ENCODE measurements at regions not wholly inside any gene's neighbourhood (a gene's known extent, or its start where the extent isn't known, plus 50 kb on each side); places are given as distances from the start of the nearest gene placed in this dataset.

DNA sequence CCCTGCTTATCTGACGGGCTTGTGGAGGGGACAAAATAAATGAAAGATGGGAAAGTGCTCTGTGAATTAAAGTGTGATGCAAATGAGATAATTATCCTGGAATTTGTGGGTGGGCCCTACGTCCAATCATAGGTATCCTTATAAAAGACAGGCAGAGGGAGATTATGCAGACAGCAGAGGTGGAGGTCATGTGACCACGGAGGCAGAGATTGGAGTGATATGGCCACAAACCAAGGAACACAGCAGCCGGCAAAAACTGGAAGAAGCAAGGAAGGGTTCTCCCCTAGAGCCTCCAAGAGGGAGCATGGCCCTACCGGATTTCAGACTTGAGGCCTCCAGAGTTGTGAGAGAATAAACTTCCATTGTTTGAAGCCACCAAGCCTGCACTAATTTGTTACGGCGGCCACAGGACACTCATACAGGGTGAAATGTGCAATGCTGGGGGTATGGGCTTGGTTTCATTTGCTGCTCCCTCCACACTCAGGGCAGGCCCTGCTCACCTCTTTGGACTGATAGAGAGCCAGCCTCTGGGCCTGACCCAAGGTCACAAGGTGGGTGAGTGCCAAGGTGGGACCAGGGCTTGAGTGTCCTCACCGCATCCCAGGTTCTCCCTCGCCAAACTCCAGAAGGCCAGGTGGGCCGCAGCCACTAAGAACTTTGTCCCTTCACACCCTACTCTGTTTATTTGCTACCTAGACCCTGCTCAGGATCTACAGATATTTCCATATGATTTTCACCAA, 149.6 kb upstream of the TNRC6C start:
- TF ChIP-seq, protein P1, sequence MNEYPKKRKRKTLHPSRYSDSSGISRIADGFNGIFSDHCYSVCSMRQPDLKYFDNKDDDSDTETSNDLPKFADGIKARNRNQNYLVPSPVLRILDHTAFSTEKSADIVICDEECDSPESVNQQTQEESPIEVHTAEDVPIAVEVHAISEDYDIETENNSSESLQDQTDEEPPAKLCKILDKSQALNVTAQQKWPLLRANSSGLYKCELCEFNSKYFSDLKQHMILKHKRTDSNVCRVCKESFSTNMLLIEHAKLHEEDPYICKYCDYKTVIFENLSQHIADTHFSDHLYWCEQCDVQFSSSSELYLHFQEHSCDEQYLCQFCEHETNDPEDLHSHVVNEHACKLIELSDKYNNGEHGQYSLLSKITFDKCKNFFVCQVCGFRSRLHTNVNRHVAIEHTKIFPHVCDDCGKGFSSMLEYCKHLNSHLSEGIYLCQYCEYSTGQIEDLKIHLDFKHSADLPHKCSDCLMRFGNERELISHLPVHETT (tag by site-specific recombination; IDR thresholded peaks at IDR 0.05) = no peak
- TF ChIP-seq, protein P2, sequence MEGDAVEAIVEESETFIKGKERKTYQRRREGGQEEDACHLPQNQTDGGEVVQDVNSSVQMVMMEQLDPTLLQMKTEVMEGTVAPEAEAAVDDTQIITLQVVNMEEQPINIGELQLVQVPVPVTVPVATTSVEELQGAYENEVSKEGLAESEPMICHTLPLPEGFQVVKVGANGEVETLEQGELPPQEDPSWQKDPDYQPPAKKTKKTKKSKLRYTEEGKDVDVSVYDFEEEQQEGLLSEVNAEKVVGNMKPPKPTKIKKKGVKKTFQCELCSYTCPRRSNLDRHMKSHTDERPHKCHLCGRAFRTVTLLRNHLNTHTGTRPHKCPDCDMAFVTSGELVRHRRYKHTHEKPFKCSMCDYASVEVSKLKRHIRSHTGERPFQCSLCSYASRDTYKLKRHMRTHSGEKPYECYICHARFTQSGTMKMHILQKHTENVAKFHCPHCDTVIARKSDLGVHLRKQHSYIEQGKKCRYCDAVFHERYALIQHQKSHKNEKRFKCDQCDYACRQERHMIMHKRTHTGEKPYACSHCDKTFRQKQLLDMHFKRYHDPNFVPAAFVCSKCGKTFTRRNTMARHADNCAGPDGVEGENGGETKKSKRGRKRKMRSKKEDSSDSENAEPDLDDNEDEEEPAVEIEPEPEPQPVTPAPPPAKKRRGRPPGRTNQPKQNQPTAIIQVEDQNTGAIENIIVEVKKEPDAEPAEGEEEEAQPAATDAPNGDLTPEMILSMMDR (tag by site-specific recombination; IDR thresholded peaks at IDR 0.05) = no peak
- TF ChIP-seq ZBTB7A (tag by site-specific recombination; IDR thresholded peaks at IDR 0.05; ENCODE audit: low read depth) (no peak), ZNF777 (tag by site-specific recombination; IDR thresholded peaks at IDR 0.05; ENCODE audit: borderline replicate concordance) (no peak)
- TF ChIP-seq, protein P3, sequence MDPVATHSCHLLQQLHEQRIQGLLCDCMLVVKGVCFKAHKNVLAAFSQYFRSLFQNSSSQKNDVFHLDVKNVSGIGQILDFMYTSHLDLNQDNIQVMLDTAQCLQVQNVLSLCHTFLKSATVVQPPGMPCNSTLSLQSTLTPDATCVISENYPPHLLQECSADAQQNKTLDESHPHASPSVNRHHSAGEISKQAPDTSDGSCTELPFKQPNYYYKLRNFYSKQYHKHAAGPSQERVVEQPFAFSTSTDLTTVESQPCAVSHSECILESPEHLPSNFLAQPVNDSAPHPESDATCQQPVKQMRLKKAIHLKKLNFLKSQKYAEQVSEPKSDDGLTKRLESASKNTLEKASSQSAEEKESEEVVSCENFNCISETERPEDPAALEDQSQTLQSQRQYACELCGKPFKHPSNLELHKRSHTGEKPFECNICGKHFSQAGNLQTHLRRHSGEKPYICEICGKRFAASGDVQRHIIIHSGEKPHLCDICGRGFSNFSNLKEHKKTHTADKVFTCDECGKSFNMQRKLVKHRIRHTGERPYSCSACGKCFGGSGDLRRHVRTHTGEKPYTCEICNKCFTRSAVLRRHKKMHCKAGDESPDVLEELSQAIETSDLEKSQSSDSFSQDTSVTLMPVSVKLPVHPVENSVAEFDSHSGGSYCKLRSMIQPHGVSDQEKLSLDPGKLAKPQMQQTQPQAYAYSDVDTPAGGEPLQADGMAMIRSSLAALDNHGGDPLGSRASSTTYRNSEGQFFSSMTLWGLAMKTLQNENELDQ (tag by site-specific recombination; IDR thresholded peaks at IDR 0.05; ENCODE audit: low read depth) = no peak
